IMR-90 (cell line): ENCODE measurements at regions not wholly inside any gene's neighbourhood (a gene's known extent, or its start where the extent isn't known, plus 50 kb on each side); places are given as distances from the start of the nearest gene placed in this dataset.

Experiments
- ATAC-seq: fragments of 200-7000 bp; cut with Tn5 transposase; 2 replicates; pipeline ENCODE4 v1.9.1; 2020; ENCODE audit warnings: low read depth, mild to moderate bottlenecking, moderate library complexity
- BruUV-seq: library from RNA; stranded (reverse); fragments of 400-500 nt; replicated peaks from 2 replicates; lab custom pipeline; 2021; lab: Mats Ljungman, UMichigan
- CTCF ChIA-PET: fragments of 300-600 bp; formaldehyde crosslinking; extraction: SDS; loops from one replicate; lab custom pipeline; 2021; ENCODE audit warnings: antibody characterized with exemption; lab: Yijun Ruan, JAX
- POLR2A ChIA-PET: fragments of 300-600 bp; sonication (Branson Sonifier 250); formaldehyde crosslinking; loops from one replicate; lab custom pipeline; 2022; ENCODE audit warnings: antibody characterized with exemption; ENCODE audit not compliant: unreplicated experiment; lab: Charles Lee
- DNase-seq: peaks from one replicate; pipeline ENCODE4 v3.0.0; 2013
- H2AFZ ChIP-seq: replicated peaks from 2 replicates; pipeline ENCODE3; 2013; ENCODE audit warnings: low read length, mild to moderate bottlenecking; ENCODE audit not compliant: poor library complexity
- H2AK5ac ChIP-seq: 2 replicates; pipeline ENCODE4 v1.6.1; 2013; ENCODE audit warnings: low read depth, low read length, inconsistent platforms
- H2AK9ac ChIP-seq: replicated peaks from 2 replicates; pipeline ENCODE3; 2013; ENCODE audit warnings: mild to moderate bottlenecking, low read depth, low read length, moderate library complexity; ENCODE audit not compliant: poor library complexity
- H2BK120ac ChIP-seq: 2 replicates; pipeline ENCODE4 v1.6.1; 2013; ENCODE audit warnings: low read depth, low read length, inconsistent platforms
- H2BK15ac ChIP-seq: 3 replicates; pipeline ENCODE4 v1.6.1; 2013; ENCODE audit warnings: low read depth, low read length, inconsistent platforms
- H2BK20ac ChIP-seq: 2 replicates; pipeline ENCODE4 v1.6.1; 2013; ENCODE audit warnings: low read depth, mild to moderate bottlenecking, inconsistent platforms, low read length, moderate library complexity
- H2BK5ac ChIP-seq: 2 replicates; pipeline ENCODE4 v1.6.1; 2013; ENCODE audit warnings: mild to moderate bottlenecking, low read depth, low read length, inconsistent platforms; ENCODE audit not compliant: poor library complexity, severe bottlenecking
- H3K14ac ChIP-seq: replicated peaks from 2 replicates; pipeline ENCODE4 v1.6.1; 2013; ENCODE audit warnings: low read depth, low read length, inconsistent platforms
- H3K18ac ChIP-seq: 2 replicates; pipeline ENCODE4 v1.6.1; 2013; ENCODE audit warnings: low read depth, low read length, control low read depth
- H3K23ac ChIP-seq: 2 replicates; pipeline ENCODE4 v1.6.1; 2013; ENCODE audit warnings: low read depth, low read length, inconsistent platforms
- H3K27ac ChIP-seq: 2 replicates; pipeline ENCODE4 v1.5.1; 2013; ENCODE audit warnings: mild to moderate bottlenecking, control low read depth, low read length; ENCODE audit not compliant: insufficient read depth
- H3K27me3 ChIP-seq: 2 replicates; pipeline ENCODE4 v1.6.1; 2013; ENCODE audit warnings: low read length; ENCODE audit not compliant: control insufficient read depth, insufficient read depth
- H3K36me3 ChIP-seq: 2 replicates; pipeline ENCODE4 v1.6.1; 2013; ENCODE audit warnings: low read length, mixed read lengths; ENCODE audit not compliant: control insufficient read depth, insufficient read depth
- H3K4ac ChIP-seq: 2 replicates; pipeline ENCODE4 v1.6.1; 2013; ENCODE audit warnings: low read depth, low read length, inconsistent platforms
- H3K4me1 ChIP-seq: 2 replicates; pipeline ENCODE4 v1.6.1; 2013; ENCODE audit warnings: low read length, mixed read lengths; ENCODE audit not compliant: control insufficient read depth, insufficient read depth
- H3K4me2 ChIP-seq: 2 replicates; pipeline ENCODE4 v1.6.1; 2013; ENCODE audit warnings: low read depth, mild to moderate bottlenecking, control low read depth, low read length, moderate library complexity
- H3K4me3 ChIP-seq: 2 replicates; pipeline ENCODE4 v1.5.1; 2013; ENCODE audit warnings: low read depth, mild to moderate bottlenecking, control low read depth, low read length, moderate library complexity; ENCODE audit not compliant: insufficient read depth
- H3K56ac ChIP-seq: 2 replicates; pipeline ENCODE4 v1.6.1; 2013; ENCODE audit warnings: low read length, inconsistent platforms; ENCODE audit not compliant: insufficient read depth; ENCODE audit errors: extremely low read depth
- H3K79me1 ChIP-seq, 2 experiments: 2 replicates each; pipeline ENCODE4 v1.6.1; 2013; ENCODE audit warnings: low read length in 2 of 2, inconsistent platforms in 1 of 2, low read depth in 1 of 2
- H3K9ac ChIP-seq: 2 replicates; pipeline ENCODE4 v1.6.1; 2013; ENCODE audit warnings: low read depth, low read length, control low read depth
- H3K9me1 ChIP-seq: 2 replicates; pipeline ENCODE4 v1.6.1; 2013; ENCODE audit warnings: low read length, inconsistent platforms; ENCODE audit not compliant: insufficient read depth
- H3K9me3 ChIP-seq: 2 replicates; pipeline ENCODE4 v1.6.1; 2013; ENCODE audit warnings: low read length; ENCODE audit not compliant: control insufficient read depth, insufficient read depth
- H4K20me1 ChIP-seq: 2 replicates; pipeline ENCODE4 v1.6.1; 2013; ENCODE audit warnings: low read length, inconsistent platforms; ENCODE audit not compliant: insufficient read depth
- H4K5ac ChIP-seq: 2 replicates; pipeline ENCODE4 v1.6.1; 2013; ENCODE audit warnings: mild to moderate bottlenecking, low read depth, low read length, control low read depth
- H4K8ac ChIP-seq, 2 experiments: 2 replicates each; pipeline ENCODE4 v1.6.1; 2013; ENCODE audit warnings: low read depth in 2 of 2, low read length in 2 of 2, control low read depth in 1 of 2, inconsistent platforms in 1 of 2
- H4K91ac ChIP-seq: 2 replicates; pipeline ENCODE4 v1.6.1; 2013; ENCODE audit warnings: low read depth, low read length, inconsistent platforms; ENCODE audit not compliant: insufficient read depth
- CEBPB ChIP-seq: IDR thresholded peaks from 2 replicates; pipeline ENCODE4 v1.6.1; 2012; ENCODE audit warnings: low read depth, low read length, improper control_type of control experiment
- CHD1 ChIP-seq: IDR thresholded peaks from 2 replicates; pipeline ENCODE4 v1.6.1; 2012; ENCODE audit warnings: low read depth, low read length, improper control_type of control experiment
- FOS ChIP-seq: fragments of 150-350 bp; IDR thresholded peaks from 2 replicates; pipeline ENCODE4 v1.6.1; 2016; ENCODE audit warnings: low read depth, low read length
- MAFK ChIP-seq: IDR thresholded peaks from 2 replicates; pipeline ENCODE4 v1.6.1; 2012; ENCODE audit warnings: low read depth, low read length, improper control_type of control experiment
- MAZ ChIP-seq: IDR thresholded peaks from 2 replicates; pipeline ENCODE4 v1.6.1; 2012; ENCODE audit warnings: low read depth, mild to moderate bottlenecking, low read length, improper control_type of control experiment, moderate library complexity, borderline replicate concordance
- MXI1 ChIP-seq: IDR thresholded peaks from 2 replicates; pipeline ENCODE4 v1.6.1; 2012; ENCODE audit warnings: low read depth, mild to moderate bottlenecking, low read length, moderate library complexity, borderline replicate concordance
- POLR2A ChIP-seq: IDR thresholded peaks from 2 replicates; pipeline ENCODE4 v1.6.1; 2012; ENCODE audit warnings: mild to moderate bottlenecking, low read depth, low read length
- RAD21 ChIP-seq: IDR thresholded peaks from 2 replicates; pipeline ENCODE4 v1.6.1; 2012; ENCODE audit warnings: low read length, improper control_type of control experiment
- RCOR1 ChIP-seq: IDR thresholded peaks from 2 replicates; pipeline ENCODE4 v1.6.1; 2012; ENCODE audit warnings: mild to moderate bottlenecking, low read length, improper control_type of control experiment; ENCODE audit not compliant: insufficient replicate concordance
- RFX5 ChIP-seq: IDR thresholded peaks from 2 replicates; pipeline ENCODE4 v1.8.0; 2012; ENCODE audit warnings: low read depth, mild to moderate bottlenecking, low read length, moderate library complexity
- SMC3 ChIP-seq: fragments of 150-350 bp; IDR thresholded peaks from 2 replicates; pipeline ENCODE4 v1.6.1; 2016; ENCODE audit warnings: low read depth, mild to moderate bottlenecking, antibody characterized with exemption, low read length, moderate library complexity
- WGBS, 2 experiments: methylation state at CpG; one replicate each; pipeline versions ENCODE4 v1.1.5 to v1.1.7; 2013; ENCODE audit warnings: missing lambda C conversion rate in 2 of 2; ENCODE audit not compliant: insufficient read length in 1 of 2; ENCODE audit errors: extremely low coverage in 2 of 2; 5-methylcytosine and 5-hydroxymethylcytosine counted together
- dilution Hi-C: fragments of 300-500 bp; cut with HindIII; formaldehyde crosslinking; loops from one replicate; pipeline ENCODE4 v1.14.3; 2018; ENCODE audit warnings: low sequenced_read_pairs; ENCODE audit not compliant: unreplicated experiment
- in situ Hi-C: fragments of 300-500 bp; cut with MboI; formaldehyde crosslinking; loops from 3 replicates; pipeline ENCODE4 v1.14.3; 2019; ENCODE audit warnings: low sequenced_read_pairs, inconsistent platforms, mixed read lengths
- intact Hi-C: fragments of 100-400 bp; cut with micrococcal nuclease; formaldehyde crosslinking; loops from 2 replicates; pipeline ENCODE4 v1.10.0; 2022
- TF ChIP-seq, protein P1 (sequence below): fragments of 150-350 bp; IDR thresholded peaks from 2 replicates; pipeline ENCODE4 v1.6.1; 2017; ENCODE audit warnings: mild to moderate bottlenecking, antibody characterized with exemption, low read length, low read depth
- TF ChIP-seq, protein P2 (sequence below): conservative IDR thresholded peaks from 2 replicates; pipeline ENCODE4 v1.5.1; 2012; ENCODE audit warnings: mild to moderate bottlenecking, low read depth, low read length, improper control_type of control experiment
- TF ChIP-seq, protein P3 (sequence below): fragments of 150-350 bp; IDR thresholded peaks from 2 replicates; pipeline ENCODE4 v1.6.1; 2016; ENCODE audit warnings: low read depth, mild to moderate bottlenecking, low read length, moderate library complexity, borderline replicate concordance

DNA sequence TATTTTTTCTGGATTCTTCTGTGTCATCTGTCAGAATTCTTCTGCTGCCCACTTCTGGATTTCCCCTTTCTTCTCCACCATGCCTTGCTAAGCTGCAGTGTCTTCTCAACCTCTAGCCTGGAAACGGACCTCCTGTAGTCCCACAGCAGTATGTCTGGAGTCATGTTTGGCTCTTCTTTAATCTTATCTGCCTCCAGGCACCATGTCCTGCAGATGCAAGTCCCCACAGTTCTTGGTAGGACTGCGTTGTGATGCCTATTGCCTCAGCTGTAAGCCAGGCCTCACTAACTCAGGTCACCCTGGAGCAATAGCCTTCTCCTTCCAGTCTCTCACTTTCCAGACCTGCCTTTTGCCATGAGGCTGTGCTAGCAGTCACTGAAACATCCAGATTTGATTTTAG, 268.3 kb downstream of the POM121L12 start:
- H2BK120ac ChIP-seq = no peak overlapping the region
- ChIA-PET POLR2A (no interaction called here), CTCF (no interaction called here)
- H3K56ac ChIP-seq = no peak overlapping the region
- intact Hi-C loops = no loop called here
- H3K27me3 ChIP-seq = no peaks in the 10 kb centered on the region
- H4K5ac ChIP-seq = no peak overlapping the region
- H3K4me2 ChIP-seq = no peak overlapping the region
- H3K79me1 ChIP-seq = no peaks in the 10 kb centered on the region
- no peak overlapping the region for H2BK20ac ChIP-seq
- no peak overlapping the region for H3K9ac ChIP-seq
- BruUV-seq = no TSS peak
- H4K8ac ChIP-seq = no peak overlapping the region
- H4K20me1 ChIP-seq = no peaks in the 10 kb centered on the region
- 0% methylated on average over 1 of the region's 2 CpGs; no CpG with 5 or more reads in 1 of the 2 experiments for WGBS, 2 experiments
- H3K36me3 ChIP-seq = no peaks in the 10 kb centered on the region
- no peak overlapping the region for H2AK9ac ChIP-seq
- TF ChIP-seq, protein P1, sequence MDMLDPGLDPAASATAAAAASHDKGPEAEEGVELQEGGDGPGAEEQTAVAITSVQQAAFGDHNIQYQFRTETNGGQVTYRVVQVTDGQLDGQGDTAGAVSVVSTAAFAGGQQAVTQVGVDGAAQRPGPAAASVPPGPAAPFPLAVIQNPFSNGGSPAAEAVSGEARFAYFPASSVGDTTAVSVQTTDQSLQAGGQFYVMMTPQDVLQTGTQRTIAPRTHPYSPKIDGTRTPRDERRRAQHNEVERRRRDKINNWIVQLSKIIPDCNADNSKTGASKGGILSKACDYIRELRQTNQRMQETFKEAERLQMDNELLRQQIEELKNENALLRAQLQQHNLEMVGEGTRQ = no peak
- TF ChIP-seq MXI1 (no peak), RAD21 (no peak), RCOR1 (no peak), FOS (no peak), SMC3 (no peak), MAZ (no peak), CEBPB (no peak), POLR2A (no peak), MAFK (no peak), RFX5 (no peak), CHD1 (no peak)
- TF ChIP-seq, protein P2, sequence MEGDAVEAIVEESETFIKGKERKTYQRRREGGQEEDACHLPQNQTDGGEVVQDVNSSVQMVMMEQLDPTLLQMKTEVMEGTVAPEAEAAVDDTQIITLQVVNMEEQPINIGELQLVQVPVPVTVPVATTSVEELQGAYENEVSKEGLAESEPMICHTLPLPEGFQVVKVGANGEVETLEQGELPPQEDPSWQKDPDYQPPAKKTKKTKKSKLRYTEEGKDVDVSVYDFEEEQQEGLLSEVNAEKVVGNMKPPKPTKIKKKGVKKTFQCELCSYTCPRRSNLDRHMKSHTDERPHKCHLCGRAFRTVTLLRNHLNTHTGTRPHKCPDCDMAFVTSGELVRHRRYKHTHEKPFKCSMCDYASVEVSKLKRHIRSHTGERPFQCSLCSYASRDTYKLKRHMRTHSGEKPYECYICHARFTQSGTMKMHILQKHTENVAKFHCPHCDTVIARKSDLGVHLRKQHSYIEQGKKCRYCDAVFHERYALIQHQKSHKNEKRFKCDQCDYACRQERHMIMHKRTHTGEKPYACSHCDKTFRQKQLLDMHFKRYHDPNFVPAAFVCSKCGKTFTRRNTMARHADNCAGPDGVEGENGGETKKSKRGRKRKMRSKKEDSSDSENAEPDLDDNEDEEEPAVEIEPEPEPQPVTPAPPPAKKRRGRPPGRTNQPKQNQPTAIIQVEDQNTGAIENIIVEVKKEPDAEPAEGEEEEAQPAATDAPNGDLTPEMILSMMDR = no peak
- TF ChIP-seq, protein P3, sequence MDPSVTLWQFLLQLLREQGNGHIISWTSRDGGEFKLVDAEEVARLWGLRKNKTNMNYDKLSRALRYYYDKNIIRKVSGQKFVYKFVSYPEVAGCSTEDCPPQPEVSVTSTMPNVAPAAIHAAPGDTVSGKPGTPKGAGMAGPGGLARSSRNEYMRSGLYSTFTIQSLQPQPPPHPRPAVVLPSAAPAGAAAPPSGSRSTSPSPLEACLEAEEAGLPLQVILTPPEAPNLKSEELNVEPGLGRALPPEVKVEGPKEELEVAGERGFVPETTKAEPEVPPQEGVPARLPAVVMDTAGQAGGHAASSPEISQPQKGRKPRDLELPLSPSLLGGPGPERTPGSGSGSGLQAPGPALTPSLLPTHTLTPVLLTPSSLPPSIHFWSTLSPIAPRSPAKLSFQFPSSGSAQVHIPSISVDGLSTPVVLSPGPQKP = no peak
- no peak overlapping the region for H3K27ac ChIP-seq
- no peak overlapping the region for H3K4ac ChIP-seq
- DNase-seq (no peak), ATAC-seq (no peak)
- no peak overlapping the region for H2AFZ ChIP-seq
- no peak overlapping the region for H3K18ac ChIP-seq
- no peak overlapping the region for H3K4me3 ChIP-seq
- H3K14ac ChIP-seq = no peak overlapping the region
- no peak overlapping the region for H3K23ac ChIP-seq
- dilution Hi-C loops = no loop called here
- no peaks in the 10 kb centered on the region for H3K4me1 ChIP-seq
- peaks cover 4% of the 10 kb centered on the region for H3K9me3 ChIP-seq
- no peak overlapping the region for H2BK5ac ChIP-seq
- no peak overlapping the region for H4K91ac ChIP-seq
- H2AK5ac ChIP-seq = no peak overlapping the region
- no peak overlapping the region for H2BK15ac ChIP-seq
- no peaks in the 10 kb centered on the region for H3K9me1 ChIP-seq
- in situ Hi-C loops = no loop called here
